NB4 (cell line): ENCODE measurements at regions not wholly inside any gene's neighbourhood (a gene's known extent, or its start where the extent isn't known, plus 50 kb on each side); places are given as distances from the start of the nearest gene placed in this dataset.

Source experiments
- MYC ChIP-seq: IDR thresholded peaks from 2 replicates; pipeline ENCODE4 v1.6.1; 2011; ENCODE audit warnings: low read depth, low read length
- POLR2A ChIP-seq: IDR thresholded peaks from 2 replicates; pipeline ENCODE4 v1.6.1; 2011; ENCODE audit warnings: mild to moderate bottlenecking; ENCODE audit not compliant: insufficient read length; ENCODE audit errors: extremely low read depth
- TF ChIP-seq, protein P1 (sequence below): IDR thresholded peaks from one replicate; pipeline ENCODE4 v1.5.1; 2012; ENCODE audit warnings: low read depth, low read length
- TF ChIP-seq, protein P2 (sequence below): IDR thresholded peaks from 2 replicates; pipeline ENCODE4 v1.6.1; 2011; ENCODE audit warnings: low read depth, low read length

DNA sequence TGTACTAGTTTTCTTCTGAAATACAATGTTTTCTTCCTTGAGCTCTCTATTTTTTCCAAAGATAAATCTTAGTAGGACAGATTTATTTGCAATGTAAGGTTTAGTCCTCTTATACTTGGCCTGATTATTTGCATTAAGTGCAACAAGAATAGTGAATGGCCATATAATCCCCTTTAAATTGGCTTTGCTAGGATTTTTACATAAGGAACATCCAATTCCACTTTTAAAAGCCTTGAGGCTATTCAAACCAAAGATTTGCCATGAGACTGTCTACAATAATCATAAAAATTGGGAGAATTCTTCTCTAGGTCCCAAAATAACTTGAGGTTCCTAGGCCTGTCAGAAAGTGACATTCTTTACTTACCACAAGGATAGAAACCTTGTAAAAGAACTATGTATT is 128.6 kb upstream of the THSD7A start:
- TF ChIP-seq, protein P1, sequence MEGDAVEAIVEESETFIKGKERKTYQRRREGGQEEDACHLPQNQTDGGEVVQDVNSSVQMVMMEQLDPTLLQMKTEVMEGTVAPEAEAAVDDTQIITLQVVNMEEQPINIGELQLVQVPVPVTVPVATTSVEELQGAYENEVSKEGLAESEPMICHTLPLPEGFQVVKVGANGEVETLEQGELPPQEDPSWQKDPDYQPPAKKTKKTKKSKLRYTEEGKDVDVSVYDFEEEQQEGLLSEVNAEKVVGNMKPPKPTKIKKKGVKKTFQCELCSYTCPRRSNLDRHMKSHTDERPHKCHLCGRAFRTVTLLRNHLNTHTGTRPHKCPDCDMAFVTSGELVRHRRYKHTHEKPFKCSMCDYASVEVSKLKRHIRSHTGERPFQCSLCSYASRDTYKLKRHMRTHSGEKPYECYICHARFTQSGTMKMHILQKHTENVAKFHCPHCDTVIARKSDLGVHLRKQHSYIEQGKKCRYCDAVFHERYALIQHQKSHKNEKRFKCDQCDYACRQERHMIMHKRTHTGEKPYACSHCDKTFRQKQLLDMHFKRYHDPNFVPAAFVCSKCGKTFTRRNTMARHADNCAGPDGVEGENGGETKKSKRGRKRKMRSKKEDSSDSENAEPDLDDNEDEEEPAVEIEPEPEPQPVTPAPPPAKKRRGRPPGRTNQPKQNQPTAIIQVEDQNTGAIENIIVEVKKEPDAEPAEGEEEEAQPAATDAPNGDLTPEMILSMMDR, result no peak
- no peak for TF ChIP-seq POLR2A
- no peak for TF ChIP-seq MYC
- TF ChIP-seq, protein P2, sequence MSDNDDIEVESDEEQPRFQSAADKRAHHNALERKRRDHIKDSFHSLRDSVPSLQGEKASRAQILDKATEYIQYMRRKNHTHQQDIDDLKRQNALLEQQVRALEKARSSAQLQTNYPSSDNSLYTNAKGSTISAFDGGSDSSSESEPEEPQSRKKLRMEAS, result no peak
